Gastrocnemius medialis (tissue), 4 donors: ENCODE measurements at regions not wholly inside any gene's neighbourhood (a gene's known extent, or its start where the extent isn't known, plus 50 kb on each side); places are given as distances from the start of the nearest gene placed in this dataset.

Experiments
- POLR2A ChIP-seq, 2 donors: fragments of 450-650 bp; IDR thresholded peaks; one replicate each; pipeline ENCODE4 v1.6.1; 2017; ENCODE audit warnings: antibody characterized with exemption in 2 of 2, mild to moderate bottlenecking in 2 of 2, moderate library complexity in 2 of 2
- TF ChIP-seq, protein P1 (sequence below), 5 experiments: fragments of 450-650 bp in 3 of 5; fragments of 200-600 bp in 2 of 5; sonication (generic) in 2 of 5; IDR thresholded peaks in 4 of 5; conservative IDR thresholded peaks in 1 of 5; 1 replicate in 4 of 5; 2 replicates in 1 of 5; pipeline ENCODE4 v1.5.1; 2016 to 2019; ENCODE audit warnings: antibody characterized with exemption in 5 of 5, mild to moderate bottlenecking in 3 of 5, moderate library complexity in 3 of 5

DNA sequence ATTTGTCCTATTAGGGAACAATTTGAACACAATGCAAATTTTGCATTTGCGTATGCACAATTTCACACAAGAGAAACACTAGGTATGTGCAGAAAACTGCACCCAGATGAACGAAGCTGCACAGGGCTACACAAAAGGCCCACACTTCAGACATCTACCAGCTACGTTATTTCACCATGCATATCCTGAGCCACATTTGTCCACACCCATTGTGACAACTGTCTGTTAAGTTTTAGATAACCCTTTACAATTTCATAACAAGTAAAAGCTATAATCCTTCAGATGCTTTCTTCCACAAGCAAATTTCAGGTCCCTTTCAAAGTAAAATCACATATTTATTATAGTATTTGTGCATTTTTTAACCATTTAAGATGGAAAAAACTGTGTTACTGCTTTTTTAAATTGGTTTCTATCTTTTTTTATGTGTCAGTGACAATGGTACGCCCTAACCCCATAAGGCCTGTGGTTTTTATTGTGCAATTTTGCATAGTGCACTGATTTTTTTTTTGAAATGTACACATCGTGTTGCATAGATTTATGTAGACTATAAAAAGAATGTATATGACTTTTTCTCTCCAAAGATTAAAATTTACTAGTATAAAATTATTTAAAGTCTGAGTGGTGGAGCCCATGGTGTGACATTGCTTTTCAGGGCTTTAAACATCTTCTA, 87.8 kb upstream of the BTG1 start:
- TF ChIP-seq, protein P1, sequence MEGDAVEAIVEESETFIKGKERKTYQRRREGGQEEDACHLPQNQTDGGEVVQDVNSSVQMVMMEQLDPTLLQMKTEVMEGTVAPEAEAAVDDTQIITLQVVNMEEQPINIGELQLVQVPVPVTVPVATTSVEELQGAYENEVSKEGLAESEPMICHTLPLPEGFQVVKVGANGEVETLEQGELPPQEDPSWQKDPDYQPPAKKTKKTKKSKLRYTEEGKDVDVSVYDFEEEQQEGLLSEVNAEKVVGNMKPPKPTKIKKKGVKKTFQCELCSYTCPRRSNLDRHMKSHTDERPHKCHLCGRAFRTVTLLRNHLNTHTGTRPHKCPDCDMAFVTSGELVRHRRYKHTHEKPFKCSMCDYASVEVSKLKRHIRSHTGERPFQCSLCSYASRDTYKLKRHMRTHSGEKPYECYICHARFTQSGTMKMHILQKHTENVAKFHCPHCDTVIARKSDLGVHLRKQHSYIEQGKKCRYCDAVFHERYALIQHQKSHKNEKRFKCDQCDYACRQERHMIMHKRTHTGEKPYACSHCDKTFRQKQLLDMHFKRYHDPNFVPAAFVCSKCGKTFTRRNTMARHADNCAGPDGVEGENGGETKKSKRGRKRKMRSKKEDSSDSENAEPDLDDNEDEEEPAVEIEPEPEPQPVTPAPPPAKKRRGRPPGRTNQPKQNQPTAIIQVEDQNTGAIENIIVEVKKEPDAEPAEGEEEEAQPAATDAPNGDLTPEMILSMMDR (IDR thresholded peaks at IDR 0.05 in 4 of 5, conservative IDR thresholded peaks at IDR 0.05 in 1 of 5) = no peak
- TF ChIP-seq POLR2A (IDR thresholded peaks at IDR 0.05) = no peak
